ENCODE measurements at regions not wholly inside any gene's neighbourhood (a gene's known extent, or its start where the extent isn't known, plus 50 kb on each side); places are given as distances from the start of the nearest gene placed in this dataset.

DNA sequence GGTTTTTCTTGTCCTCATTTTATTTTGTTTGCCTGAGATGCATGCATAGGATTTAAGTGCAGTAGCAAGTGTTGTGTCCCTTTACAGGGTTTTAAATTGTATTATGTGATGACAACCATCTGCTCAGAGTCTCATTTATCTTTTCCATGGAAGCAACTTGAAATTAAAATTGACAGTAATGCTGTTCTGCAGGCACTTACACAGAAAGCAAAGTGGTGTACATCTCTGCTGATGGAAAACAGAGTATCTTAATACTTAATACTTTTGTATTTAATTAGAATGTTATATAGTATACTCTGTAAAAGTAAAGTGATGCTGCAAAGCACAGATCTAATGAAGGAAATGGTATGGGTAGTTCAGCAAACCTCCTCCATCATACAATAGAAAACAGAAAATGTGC, 482.9 kb downstream of the POM121L12 start (continued):
- TF ChIP-seq, protein P1, sequence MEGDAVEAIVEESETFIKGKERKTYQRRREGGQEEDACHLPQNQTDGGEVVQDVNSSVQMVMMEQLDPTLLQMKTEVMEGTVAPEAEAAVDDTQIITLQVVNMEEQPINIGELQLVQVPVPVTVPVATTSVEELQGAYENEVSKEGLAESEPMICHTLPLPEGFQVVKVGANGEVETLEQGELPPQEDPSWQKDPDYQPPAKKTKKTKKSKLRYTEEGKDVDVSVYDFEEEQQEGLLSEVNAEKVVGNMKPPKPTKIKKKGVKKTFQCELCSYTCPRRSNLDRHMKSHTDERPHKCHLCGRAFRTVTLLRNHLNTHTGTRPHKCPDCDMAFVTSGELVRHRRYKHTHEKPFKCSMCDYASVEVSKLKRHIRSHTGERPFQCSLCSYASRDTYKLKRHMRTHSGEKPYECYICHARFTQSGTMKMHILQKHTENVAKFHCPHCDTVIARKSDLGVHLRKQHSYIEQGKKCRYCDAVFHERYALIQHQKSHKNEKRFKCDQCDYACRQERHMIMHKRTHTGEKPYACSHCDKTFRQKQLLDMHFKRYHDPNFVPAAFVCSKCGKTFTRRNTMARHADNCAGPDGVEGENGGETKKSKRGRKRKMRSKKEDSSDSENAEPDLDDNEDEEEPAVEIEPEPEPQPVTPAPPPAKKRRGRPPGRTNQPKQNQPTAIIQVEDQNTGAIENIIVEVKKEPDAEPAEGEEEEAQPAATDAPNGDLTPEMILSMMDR (IDR thresholded peaks at IDR 0.05 in 2 of 3, conservative IDR thresholded peaks at IDR 0.05 in 1 of 3; ENCODE audit: borderline replicate concordance in 1 of 3, insufficient read depth in 1 of 3, low read depth in 2 of 3, low read length in 2 of 3) = no peak
- TF ChIP-seq, protein P2, sequence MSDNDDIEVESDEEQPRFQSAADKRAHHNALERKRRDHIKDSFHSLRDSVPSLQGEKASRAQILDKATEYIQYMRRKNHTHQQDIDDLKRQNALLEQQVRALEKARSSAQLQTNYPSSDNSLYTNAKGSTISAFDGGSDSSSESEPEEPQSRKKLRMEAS (IDR thresholded peaks at IDR 0.05) = no peak
- TF ChIP-seq JUND (IDR thresholded peaks at IDR 0.05) (no peak), EGR1 (IDR thresholded peaks at IDR 0.05; ENCODE audit: low read depth) (no peak)

DNA sequence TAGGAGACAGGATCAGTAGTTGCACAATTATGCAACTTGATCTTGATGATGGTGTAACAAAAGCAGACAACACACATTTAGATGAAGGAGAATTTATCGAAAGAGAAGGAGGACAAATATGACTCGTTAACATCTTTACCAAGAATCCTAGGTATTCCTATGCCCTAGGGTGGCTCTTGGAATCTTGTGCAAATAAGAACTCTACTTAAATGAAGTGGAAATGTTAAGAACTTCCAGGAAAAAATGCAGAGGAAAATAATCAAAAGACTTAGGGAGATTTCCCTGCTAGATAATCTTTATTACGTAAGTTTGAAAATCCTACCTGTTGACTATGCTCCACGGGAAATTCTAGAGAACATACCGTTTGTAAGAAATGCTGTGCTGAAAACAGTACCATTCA, 485.4 kb downstream of the POM121L12 start:
- H3K9me3 ChIP-seq (ENCODE audit: control insufficient read depth in 1 of 2, insufficient read depth in 1 of 2, low read depth in 1 of 2, low read length in 2 of 2) = peaks cover 7 to 17% of the 10 kb centered on the region in 2 experiments; a peak in 2 of 4 replicates
- DNase-seq (ENCODE audit: low read depth, low spot score) = no peak
- no peaks in the 10 kb centered on the region for H3K9me2 ChIP-seq (ENCODE audit: insufficient read depth)
- no peaks in the 10 kb centered on the region for H4K20me1 ChIP-seq (ENCODE audit: insufficient read depth)
- no peak overlapping the region for H3K4me3 ChIP-seq (replicated peaks in 1 of 2; ENCODE audit: low read depth in 1 of 2, low read length in 2 of 2)
- no peaks in the 10 kb centered on the region for H3K27me3 ChIP-seq (ENCODE audit: insufficient read depth, low read length)
- H3K79me2 ChIP-seq (ENCODE audit: insufficient read depth, low read length) = no peaks in the 10 kb centered on the region
- BruUV-seq (replicated peaks) = no TSS peak
- ChIA-PET CTCF (no interaction called here), RAD21 (ENCODE audit: low non-redundant PET in 1 of 2, low total read pairs in 2 of 2, uncharacterized antibody in 2 of 2, unreplicated experiment in 2 of 2) (no interaction called here), POLR2A (no interaction called here)
- no peak overlapping the region for H2AFZ ChIP-seq (ENCODE audit: low read depth, low read length, poor library complexity, severe bottlenecking)
- H3K4me2 ChIP-seq (ENCODE audit: low read length) = no peak overlapping the region
- H3K9ac ChIP-seq (ENCODE audit: low read length) = no peak overlapping the region
- H3K4me1 ChIP-seq (ENCODE audit: control insufficient read depth in 1 of 2, insufficient read depth in 2 of 2, low read length in 2 of 2) = no peaks in the 10 kb centered on the region
- H3K36me3 ChIP-seq (ENCODE audit: control insufficient read depth in 1 of 2, insufficient read depth in 2 of 2, low read length in 2 of 2) = no peaks in the 10 kb centered on the region
- intact Hi-C loops (cut with micrococcal nuclease) = no loop called here
- no peak overlapping the region for H3K27ac ChIP-seq (ENCODE audit: low read depth, low read length)
- ATAC-seq = no peak
- no peak for TF ChIP-seq EZH2phosphoT487 (IDR thresholded peaks at IDR 0.05; ENCODE audit: borderline replicate concordance)
- TF ChIP-seq POLR2A (IDR thresholded peaks at IDR 0.05; ENCODE audit: borderline replicate concordance, extremely low read depth, insufficient read depth, insufficient read length) = no peak
- no peak for TF ChIP-seq SP1 (IDR thresholded peaks at IDR 0.05; ENCODE audit: low read depth)
- TF ChIP-seq EZH2 (IDR thresholded peaks at IDR 0.05) = no peak
- no peak for TF ChIP-seq ELF1 (IDR thresholded peaks at IDR 0.05; ENCODE audit: borderline replicate concordance, low read depth)
- no peak for TF ChIP-seq TCF7L2 (IDR thresholded peaks at IDR 0.05; ENCODE audit: borderline replicate concordance, extremely low read depth, insufficient read depth, insufficient read length)
- TF ChIP-seq, protein P3, sequence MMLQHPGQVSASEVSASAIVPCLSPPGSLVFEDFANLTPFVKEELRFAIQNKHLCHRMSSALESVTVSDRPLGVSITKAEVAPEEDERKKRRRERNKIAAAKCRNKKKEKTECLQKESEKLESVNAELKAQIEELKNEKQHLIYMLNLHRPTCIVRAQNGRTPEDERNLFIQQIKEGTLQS (IDR thresholded peaks at IDR 0.05) = no peak
- no peak for TF ChIP-seq JUND (IDR thresholded peaks at IDR 0.05)
- TF ChIP-seq CEBPB (IDR thresholded peaks at IDR 0.05; ENCODE audit: low read depth) = no peak
- TF ChIP-seq, protein P4, sequence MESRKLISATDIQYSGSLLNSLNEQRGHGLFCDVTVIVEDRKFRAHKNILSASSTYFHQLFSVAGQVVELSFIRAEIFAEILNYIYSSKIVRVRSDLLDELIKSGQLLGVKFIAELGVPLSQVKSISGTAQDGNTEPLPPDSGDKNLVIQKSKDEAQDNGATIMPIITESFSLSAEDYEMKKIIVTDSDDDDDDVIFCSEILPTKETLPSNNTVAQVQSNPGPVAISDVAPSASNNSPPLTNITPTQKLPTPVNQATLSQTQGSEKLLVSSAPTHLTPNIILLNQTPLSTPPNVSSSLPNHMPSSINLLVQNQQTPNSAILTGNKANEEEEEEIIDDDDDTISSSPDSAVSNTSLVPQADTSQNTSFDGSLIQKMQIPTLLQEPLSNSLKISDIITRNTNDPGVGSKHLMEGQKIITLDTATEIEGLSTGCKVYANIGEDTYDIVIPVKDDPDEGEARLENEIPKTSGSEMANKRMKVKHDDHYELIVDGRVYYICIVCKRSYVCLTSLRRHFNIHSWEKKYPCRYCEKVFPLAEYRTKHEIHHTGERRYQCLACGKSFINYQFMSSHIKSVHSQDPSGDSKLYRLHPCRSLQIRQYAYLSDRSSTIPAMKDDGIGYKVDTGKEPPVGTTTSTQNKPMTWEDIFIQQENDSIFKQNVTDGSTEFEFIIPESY (IDR thresholded peaks at IDR 0.05; ENCODE audit: extremely low read depth, insufficient replicate concordance, low read length) = no peak
- TF ChIP-seq ZFX (IDR thresholded peaks at IDR 0.05) = no peak
- TF ChIP-seq RAD21 (IDR thresholded peaks at IDR 0.05; ENCODE audit: low read depth) = no peak

Data from HCT116 (cell line).